Activated CD4-positive, alpha-beta T cell treated with anti-CD3 and anti-CD28 coated beads, Interleukin-2, amount 10 ng/mL, durations not matched to agents 24 days and 14 days (primary cell): ENCODE measurements at regions not wholly inside any gene's neighbourhood (a gene's known extent, or its start where the extent isn't known, plus 50 kb on each side); places are given as distances from the start of the nearest gene placed in this dataset.

ENCODE experiments used
- DNase-seq: peaks from one replicate; pipeline ENCODE4 v3.0.0; 2022
- H3K27ac Mint-ChIP-seq: one replicate; pipeline ENCODE4 v1.8.0; 2022; ENCODE audit warnings: mild to moderate bottlenecking, mixed read lengths
- H3K27me3 Mint-ChIP-seq: one replicate; pipeline ENCODE4 v1.8.0; 2022; ENCODE audit warnings: mixed read lengths
- H3K36me3 Mint-ChIP-seq: one replicate; pipeline ENCODE4 v1.8.0; 2022; ENCODE audit warnings: low read depth, mild to moderate bottlenecking, mixed read lengths
- H3K4me1 Mint-ChIP-seq: one replicate; pipeline ENCODE4 v1.8.0; 2021; ENCODE audit warnings: mixed read lengths
- H3K4me3 Mint-ChIP-seq: one replicate; pipeline ENCODE4 v1.8.0; 2022; ENCODE audit warnings: mild to moderate bottlenecking, moderate library complexity, mixed read lengths
- H3K9me3 Mint-ChIP-seq: one replicate; pipeline ENCODE4 v1.8.0; 2021; ENCODE audit warnings: mixed read lengths
- intact Hi-C: fragments of 100-400 bp; cut with micrococcal nuclease; formaldehyde crosslinking; loops from one replicate; pipeline ENCODE4 v1.15.1; 2023

DNA sequence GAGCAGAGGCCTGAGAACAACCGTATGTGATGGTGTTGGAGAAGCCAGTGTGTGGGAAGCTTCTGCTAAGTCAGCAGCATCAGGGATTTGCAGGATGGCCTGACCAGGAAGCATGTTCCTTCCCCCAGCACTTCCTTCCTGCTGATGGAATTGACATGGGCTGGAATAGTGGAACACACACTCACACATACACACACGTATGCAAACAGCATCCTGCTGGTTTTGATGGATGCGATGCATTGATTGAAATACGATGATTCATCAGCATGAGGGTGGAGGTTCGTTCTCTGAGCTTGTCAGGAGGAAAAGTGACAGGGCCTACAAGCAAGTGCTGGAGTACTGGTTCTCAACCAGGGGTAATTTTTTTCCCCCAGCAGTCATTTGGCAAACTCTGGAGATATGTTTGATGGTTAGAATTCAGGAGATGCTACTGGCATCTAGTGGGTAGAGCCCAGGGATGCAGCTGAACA lies 229.1 kb downstream of the NFATC2 start:
- DNase-seq = no peak
- no peak overlapping the region for H3K4me3 Mint-ChIP-seq
- peaks cover 4% of the 10 kb centered on the region for H3K9me3 Mint-ChIP-seq
- peaks cover 16% of the 10 kb centered on the region for H3K27me3 Mint-ChIP-seq
- intact Hi-C loops = loop anchor here (10.0 kb wide), 1 partner anchor 619 kb away; the partner anchor contains the start of gene RIPOR3
- no peak overlapping the region for H3K27ac Mint-ChIP-seq
- peaks cover 3% of the 10 kb centered on the region for H3K4me1 Mint-ChIP-seq
- H3K36me3 Mint-ChIP-seq = no peaks in the 10 kb centered on the region

DNA sequence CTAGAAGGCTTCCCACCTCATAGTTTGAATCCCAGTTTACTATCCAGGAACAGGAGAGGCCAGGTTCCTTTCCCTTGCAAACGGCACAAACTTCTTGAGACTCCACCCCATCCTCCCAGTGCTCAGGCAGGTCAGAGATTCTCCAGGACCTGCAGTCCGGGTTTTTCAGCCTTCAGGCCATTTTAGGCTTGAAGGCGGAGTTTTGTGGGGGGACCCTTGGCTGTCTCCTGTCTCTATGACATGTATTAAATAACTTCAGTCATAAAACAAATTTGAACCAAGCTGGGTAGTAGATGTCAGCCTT lies 230.1 kb downstream of the NFATC2 start:
- Mint-ChIP-seq H3K4me3 (no peak overlapping the region), H3K27me3 (peaks cover 16% of the 10 kb centered on the region), H3K27ac (no peak overlapping the region), H3K9me3 (peaks cover 4% of the 10 kb centered on the region), H3K4me1 (no peaks in the 10 kb centered on the region), H3K36me3 (no peaks in the 10 kb centered on the region)
- intact Hi-C loops = loop anchor here (10.0 kb wide), 1 partner anchor 618 kb away; the partner anchor contains the start of gene RIPOR3
- no peak for DNase-seq

GRCh38 chr20:51311636-51312479 lies 230.7 kb downstream of the NFATC2 start:
- no peak for DNase-seq
- intact Hi-C loops = loop anchor here (10.0 kb wide), 1 partner anchor 617 kb away; the partner anchor contains the start of gene RIPOR3
- H3K27me3 Mint-ChIP-seq = peaks cover 18% of the 10 kb centered on the region
- no peak overlapping the region for H3K4me3 Mint-ChIP-seq
- peaks cover 1% of the 10 kb centered on the region for H3K4me1 Mint-ChIP-seq
- H3K9me3 Mint-ChIP-seq = peaks cover 4% of the 10 kb centered on the region
- H3K27ac Mint-ChIP-seq = no peak overlapping the region
- no peaks in the 10 kb centered on the region for H3K36me3 Mint-ChIP-seq

DNA sequence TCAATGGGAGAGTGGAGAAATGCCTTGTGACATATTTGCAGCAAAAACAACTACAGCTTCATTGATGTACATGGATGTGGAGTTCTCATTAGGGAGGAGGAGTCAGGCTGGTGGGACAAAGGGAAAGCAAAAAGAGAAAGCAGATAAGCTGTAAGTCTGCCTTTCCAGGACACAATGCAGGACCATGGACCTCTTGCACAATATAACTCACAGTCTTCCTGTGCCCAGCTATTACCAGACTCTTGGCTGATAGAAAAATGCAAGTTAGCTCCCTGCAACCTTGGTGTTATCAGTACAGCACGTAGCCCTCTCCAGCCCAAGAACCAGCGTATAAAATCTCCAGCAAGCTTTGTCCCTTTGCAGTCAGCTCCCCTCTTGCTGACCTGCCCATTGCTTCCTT lies 232.3 kb downstream of the NFATC2 start:
- Mint-ChIP-seq H3K27ac (no peak overlapping the region), H3K4me1 (peaks cover 2% of the 10 kb centered on the region), H3K4me3 (no peak overlapping the region), H3K9me3 (no peaks in the 10 kb centered on the region), H3K27me3 (peaks cover 19% of the 10 kb centered on the region), H3K36me3 (no peaks in the 10 kb centered on the region)
- no peak for DNase-seq
- intact Hi-C loops = loop anchor here (10.0 kb wide), 1 partner anchor 615 kb away; the partner anchor contains the start of gene RIPOR3

DNA sequence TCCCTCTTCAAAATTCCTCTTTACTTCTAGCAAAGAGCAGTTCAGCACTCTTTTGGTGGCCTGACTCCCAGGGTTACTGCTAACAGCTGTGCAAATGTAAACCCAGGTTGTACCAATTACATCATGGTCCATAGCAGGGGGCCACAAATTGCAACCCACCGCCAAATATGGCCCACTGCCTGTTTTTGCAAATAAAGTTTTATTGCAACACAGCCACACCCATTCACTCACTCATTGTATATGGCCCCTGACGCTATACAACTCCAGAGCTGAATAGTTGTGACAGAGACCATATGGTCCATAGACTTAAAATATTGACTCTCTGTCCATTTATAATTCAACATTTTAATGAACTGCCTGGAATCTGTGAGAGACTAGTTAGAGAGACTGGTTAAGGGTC lies 233.4 kb downstream of the NFATC2 start:
- Mint-ChIP-seq H3K4me3 (no peak overlapping the region), H3K27ac (no peak overlapping the region), H3K27me3 (peaks cover 19% of the 10 kb centered on the region), H3K4me1 (peaks cover 2% of the 10 kb centered on the region), H3K9me3 (no peaks in the 10 kb centered on the region), H3K36me3 (no peaks in the 10 kb centered on the region)
- DNase-seq = no peak
- intact Hi-C loops = no loop called here

GRCh38 chr20:51306521-51307358 lies 235.8 kb downstream of the NFATC2 start:
- Mint-ChIP-seq H3K9me3 (no peaks in the 10 kb centered on the region), H3K4me3 (no peak overlapping the region), H3K4me1 (peaks cover 2% of the 10 kb centered on the region), H3K27ac (no peak overlapping the region), H3K27me3 (peaks cover 15% of the 10 kb centered on the region), H3K36me3 (no peaks in the 10 kb centered on the region)
- intact Hi-C loops = loop anchor here (1.0 to 2.0 kb wide), 3 partner anchors 86 to 516 kb away; no protein-coding TSS in a partner anchor
- peak; percentile 91 for DNase-seq

DNA sequence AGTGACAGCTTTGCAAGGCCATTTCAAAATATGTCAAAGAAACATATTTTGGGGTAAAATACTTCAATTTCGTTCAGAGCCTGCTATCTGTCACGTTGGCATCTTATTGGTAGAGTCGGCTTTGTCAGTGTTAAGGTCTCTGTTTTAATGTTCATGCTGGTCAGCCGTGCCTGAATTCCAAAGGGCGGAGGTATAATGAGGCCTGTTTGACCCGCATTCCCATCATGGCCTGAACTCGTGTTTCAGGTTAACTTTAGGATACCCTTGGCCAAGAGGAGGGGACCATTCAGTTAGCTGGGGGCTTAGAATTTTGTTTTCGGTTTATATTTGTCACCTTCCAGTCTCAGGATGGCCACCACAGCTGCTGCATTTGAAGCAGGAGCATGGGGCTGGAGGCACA lies 236.4 kb downstream of the NFATC2 start:
- no peaks in the 10 kb centered on the region for H3K36me3 Mint-ChIP-seq
- peaks cover 2% of the 10 kb centered on the region for H3K4me1 Mint-ChIP-seq
- no peak overlapping the region for H3K4me3 Mint-ChIP-seq
- no peak for DNase-seq
- H3K27me3 Mint-ChIP-seq = peaks cover 10% of the 10 kb centered on the region
- no peaks in the 10 kb centered on the region for H3K9me3 Mint-ChIP-seq
- no peak overlapping the region for H3K27ac Mint-ChIP-seq
- intact Hi-C loops = loop anchor here (1.0 to 2.0 kb wide), 3 partner anchors 85 to 515 kb away; no protein-coding TSS in a partner anchor

GRCh38 chr20:51305316-51306052 lies 237.0 kb downstream of the NFATC2 start:
- H3K9me3 Mint-ChIP-seq = no peaks in the 10 kb centered on the region
- H3K4me1 Mint-ChIP-seq = peaks cover 2% of the 10 kb centered on the region
- no peak for DNase-seq
- H3K27ac Mint-ChIP-seq = no peak overlapping the region
- H3K36me3 Mint-ChIP-seq = no peaks in the 10 kb centered on the region
- intact Hi-C loops = loop anchor here (1.0 to 2.0 kb wide), 3 partner anchors 85 to 515 kb away; no protein-coding TSS in a partner anchor
- H3K27me3 Mint-ChIP-seq = peaks cover 10% of the 10 kb centered on the region
- H3K4me3 Mint-ChIP-seq = no peak overlapping the region

DNA sequence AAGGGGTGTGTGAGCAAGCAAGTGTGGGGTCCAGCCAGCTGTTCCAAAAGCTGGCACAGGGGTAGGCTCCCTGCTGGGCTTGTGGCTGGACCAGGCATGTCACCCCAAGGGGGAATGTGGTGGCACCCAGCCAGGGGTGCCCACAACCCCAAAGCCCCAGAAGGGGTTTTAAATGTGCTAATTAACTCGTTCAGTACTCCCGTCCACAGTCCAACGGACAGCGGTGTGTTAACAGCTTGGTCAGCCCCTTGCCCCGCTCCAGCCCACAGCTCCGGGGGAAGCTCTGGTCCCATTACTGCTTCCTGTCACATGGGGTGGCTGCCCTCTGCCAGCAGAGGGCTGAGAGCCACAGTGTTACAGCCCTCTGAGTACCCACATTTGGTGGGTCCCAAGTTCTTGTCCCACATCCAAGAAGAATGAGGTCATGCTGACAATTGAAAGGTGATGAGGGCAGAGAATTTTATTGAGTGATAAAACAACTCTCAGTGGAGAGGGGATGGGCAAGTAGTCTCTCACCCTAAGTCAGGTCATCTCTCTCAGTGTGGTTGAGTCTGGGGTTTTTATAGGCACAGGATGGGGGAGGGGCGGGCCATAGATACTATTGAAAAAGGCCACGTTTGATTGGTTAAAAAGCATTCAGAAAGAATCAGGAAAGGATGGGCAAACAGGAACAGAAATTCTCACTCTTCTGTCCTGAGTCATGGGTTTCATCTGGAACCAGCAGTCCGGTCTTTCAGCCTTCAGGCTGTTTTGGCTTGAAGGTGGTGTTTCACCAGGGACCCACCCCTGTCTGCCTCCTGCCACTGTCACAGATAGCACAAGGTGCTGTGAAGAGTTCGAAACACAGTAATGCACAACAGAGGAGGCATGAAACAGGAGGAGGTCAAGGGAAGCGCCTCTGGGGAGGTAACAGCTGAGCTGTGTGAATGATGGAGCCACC lies 238.5 kb downstream of the NFATC2 start:
- H3K27me3 Mint-ChIP-seq = peaks cover 7% of the 10 kb centered on the region
- H3K4me3 Mint-ChIP-seq = no peak overlapping the region
- no peak for DNase-seq
- H3K4me1 Mint-ChIP-seq = peaks cover 2% of the 10 kb centered on the region
- no peaks in the 10 kb centered on the region for H3K36me3 Mint-ChIP-seq
- no peaks in the 10 kb centered on the region for H3K9me3 Mint-ChIP-seq
- intact Hi-C loops = no loop called here
- no peak overlapping the region for H3K27ac Mint-ChIP-seq

- H3K4me3 Mint-ChIP-seq = no peak overlapping the region
- no peaks in the 10 kb centered on the region for H3K27me3 Mint-ChIP-seq
- no peak overlapping the region for H3K27ac Mint-ChIP-seq
- H3K36me3 Mint-ChIP-seq = no peaks in the 10 kb centered on the region
- no peaks in the 10 kb centered on the region for H3K9me3 Mint-ChIP-seq
- intact Hi-C loops = no loop called here
- DNase-seq = no peak
- no peaks in the 10 kb centered on the region for H3K4me1 Mint-ChIP-seq
Measured at GRCh38 chr20:51301026-51301425, 241.5 kb downstream of the NFATC2 start.

DNA sequence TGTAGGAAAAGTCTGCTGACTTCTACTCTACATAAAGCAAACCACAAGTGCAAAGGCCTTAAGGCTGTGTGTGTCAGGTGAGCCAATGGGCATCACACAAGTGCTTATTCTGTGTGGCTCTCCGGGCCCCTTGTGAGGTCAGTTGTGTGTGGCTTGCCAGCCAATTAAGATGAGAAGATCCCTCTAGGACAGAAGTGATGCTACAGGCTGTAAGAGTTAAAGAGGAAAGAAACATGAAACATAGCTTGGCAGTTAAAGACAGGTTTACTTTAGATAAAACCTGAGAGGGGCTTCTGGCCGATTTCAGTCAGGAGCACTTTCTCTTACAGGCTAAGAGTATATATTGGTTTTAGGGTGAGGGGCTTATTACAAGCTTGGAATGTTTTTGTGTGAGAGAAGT lies 242.4 kb downstream of the NFATC2 start:
- Mint-ChIP-seq H3K4me3 (no peak overlapping the region), H3K27ac (no peak overlapping the region), H3K9me3 (no peaks in the 10 kb centered on the region), H3K27me3 (no peaks in the 10 kb centered on the region), H3K36me3 (no peaks in the 10 kb centered on the region), H3K4me1 (no peaks in the 10 kb centered on the region)
- DNase-seq = no peak
- intact Hi-C loops = no loop called here

GRCh38 chr20:51299413-51299812 lies 243.1 kb downstream of the NFATC2 start:
- no peaks in the 10 kb centered on the region for H3K9me3 Mint-ChIP-seq
- no peak overlapping the region for H3K27ac Mint-ChIP-seq
- intact Hi-C loops = no loop called here
- no peak for DNase-seq
- no peak overlapping the region for H3K4me3 Mint-ChIP-seq
- no peaks in the 10 kb centered on the region for H3K36me3 Mint-ChIP-seq
- no peaks in the 10 kb centered on the region for H3K4me1 Mint-ChIP-seq
- H3K27me3 Mint-ChIP-seq = peaks cover 1% of the 10 kb centered on the region
